ENCODE measurements at regions not wholly inside any gene's neighbourhood (a gene's known extent, or its start where the extent isn't known, plus 50 kb on each side); places are given as distances from the start of the nearest gene placed in this dataset.
"Not testable (repeated sequence)": the region's sequence is repeated elsewhere in the genome, so short reads cannot be mapped to it uniquely, and the experiment has no call there.

DNA sequence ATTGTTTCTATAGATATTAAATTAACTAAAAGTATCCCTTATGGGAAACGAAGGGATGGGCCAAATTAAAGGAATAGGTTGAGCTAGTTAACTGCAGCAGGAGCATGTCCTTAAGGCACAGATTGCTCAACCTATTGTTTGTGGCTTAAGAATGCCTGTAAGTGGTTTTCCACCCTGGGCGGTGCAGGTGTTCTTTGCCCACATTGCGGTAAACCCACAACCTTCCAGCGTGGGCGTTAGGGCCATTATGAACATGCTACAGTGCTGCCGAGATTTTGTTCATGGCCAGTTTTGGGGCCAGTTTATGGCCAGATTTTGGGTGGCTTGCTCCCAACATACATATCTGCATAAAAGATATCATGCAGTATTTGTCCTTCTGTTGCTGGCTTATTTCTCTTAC is 1196.8 kb downstream of the NCAM2 start:
- not testable (repeated sequence) for TF ChIP-seq SP1 (IDR thresholded peaks at IDR 0.05); L3MBTL2 (conservative IDR thresholded peaks at IDR 0.05); ARNT (IDR thresholded peaks at IDR 0.05); FOXK2 (IDR thresholded peaks at IDR 0.05); ZNF384 (IDR thresholded peaks at IDR 0.05); LEF1 (IDR thresholded peaks at IDR 0.05; ENCODE audit: borderline replicate concordance); FOXA1 (IDR thresholded peaks at IDR 0.05); SUZ12 (IDR thresholded peaks at IDR 0.05); BHLHE40 (IDR thresholded peaks at IDR 0.05; ENCODE audit: borderline replicate concordance); TARDBP (IDR thresholded peaks at IDR 0.05); ELF4 (IDR thresholded peaks at IDR 0.05)
- TF ChIP-seq, protein P1, sequence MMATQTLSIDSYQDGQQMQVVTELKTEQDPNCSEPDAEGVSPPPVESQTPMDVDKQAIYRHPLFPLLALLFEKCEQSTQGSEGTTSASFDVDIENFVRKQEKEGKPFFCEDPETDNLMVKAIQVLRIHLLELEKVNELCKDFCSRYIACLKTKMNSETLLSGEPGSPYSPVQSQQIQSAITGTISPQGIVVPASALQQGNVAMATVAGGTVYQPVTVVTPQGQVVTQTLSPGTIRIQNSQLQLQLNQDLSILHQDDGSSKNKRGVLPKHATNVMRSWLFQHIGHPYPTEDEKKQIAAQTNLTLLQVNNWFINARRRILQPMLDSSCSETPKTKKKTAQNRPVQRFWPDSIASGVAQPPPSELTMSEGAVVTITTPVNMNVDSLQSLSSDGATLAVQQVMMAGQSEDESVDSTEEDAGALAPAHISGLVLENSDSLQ (IDR thresholded peaks at IDR 0.05) = not testable (repeated sequence)
